Gastroesophageal sphincter (tissue), 4 donors: ENCODE measurements at regions not wholly inside any gene's neighbourhood (a gene's known extent, or its start where the extent isn't known, plus 50 kb on each side); places are given as distances from the start of the nearest gene placed in this dataset.
"Not testable (repeated sequence)": the region's sequence is repeated elsewhere in the genome, so short reads cannot be mapped to it uniquely, and the experiment has no call there.

ENCODE experiments used
- ATAC-seq: fragments of 150-250 bp; one replicate; pipeline ENCODE4 v1.9.1; 2016; ENCODE audit warnings: mild to moderate bottlenecking, moderate library complexity
- H3K27ac ChIP-seq, 4 donors: fragments of 200-600 bp; sonication (generic) in 3 of 4; 1 replicate in 3 of 4; 2 replicates in 1 of 4; pipeline ENCODE4 v1.5.1; 2016 to 2019
- H3K27me3 ChIP-seq: fragments of 200-600 bp; sonication (generic); one replicate; pipeline ENCODE4 v1.5.1; 2019
- H3K36me3 ChIP-seq, 2 donors: fragments of 200-600 bp; sonication (generic); one replicate each; pipeline ENCODE4 v1.5.1; 2019; ENCODE audit warnings: control low read depth in 1 of 2
- H3K4me1 ChIP-seq, 3 donors: fragments of 200-600 bp; sonication (generic); 1 replicate in 2 of 3; 2 replicates in 1 of 3; pipeline ENCODE4 v1.5.1; 2016 to 2019; ENCODE audit warnings: control low read depth in 2 of 3
- H3K4me3 ChIP-seq, 2 donors: fragments of 200-600 bp; sonication (generic); one replicate each; pipeline ENCODE4 v1.5.1; 2019; ENCODE audit warnings: mild to moderate bottlenecking in 1 of 2, moderate library complexity in 1 of 2
- H3K9me3 ChIP-seq, 3 donors: fragments of 200-600 bp; sonication (generic); one replicate each; pipeline ENCODE4 v1.5.1; 2017 to 2019; ENCODE audit warnings: control low read depth in 2 of 3
- CTCF ChIP-seq, 4 experiments: fragments of 200-600 bp in 2 of 4; fragments of 450-650 bp in 2 of 4; sonication (generic) in 1 of 4; IDR thresholded peaks; one replicate each; pipeline ENCODE4 v1.5.1; 2017 to 2019; ENCODE audit warnings: antibody characterized with exemption in 4 of 4, mild to moderate bottlenecking in 2 of 4, moderate library complexity in 2 of 4
- EP300 ChIP-seq: sonication (generic); formaldehyde crosslinking; IDR thresholded peaks from one replicate; pipeline ENCODE4 v1.6.1; 2017; ENCODE audit warnings: antibody characterized with exemption, mild to moderate bottlenecking
- POLR2A ChIP-seq, 2 donors: fragments of 450-650 bp; IDR thresholded peaks; one replicate each; pipeline ENCODE4 v1.6.1; 2017; ENCODE audit warnings: antibody characterized with exemption in 2 of 2, mild to moderate bottlenecking in 2 of 2, moderate library complexity in 1 of 2
- POLR2AphosphoS5 ChIP-seq: sonication (generic); formaldehyde crosslinking; IDR thresholded peaks from one replicate; pipeline ENCODE4 v1.6.1; 2017; ENCODE audit warnings: antibody characterized with exemption
- WGBS, 2 donors: methylation state at CpG; one replicate each; pipeline ENCODE4 v1.1.5; 2018; ENCODE audit warnings: low coverage in 1 of 2; 5-methylcytosine and 5-hydroxymethylcytosine counted together

- H3K27ac ChIP-seq: no peak overlapping the region
- no peaks in the 10 kb centered on the region for H3K36me3 ChIP-seq
- no peak overlapping the region for H3K4me3 ChIP-seq
- 25 to 51% methylated on average over 1 to 3 of the region's 6 CpGs for WGBS, 2 donors
- ATAC-seq: no peak
- no peaks in the 10 kb centered on the region for H3K9me3 ChIP-seq
- peaks cover 6% of the 10 kb centered on the region for H3K27me3 ChIP-seq
- H3K4me1 ChIP-seq: peaks cover 0 to 7% (median 0%) of the 10 kb centered on the region in 3 donors
- TF ChIP-seq POLR2A (IDR thresholded peaks at IDR 0.05) (no peak), CTCF (IDR thresholded peaks at IDR 0.05) (no peak), EP300 (no peak), POLR2AphosphoS5 (no peak)
Measured at GRCh38 chr17:56727876-56728617, 105.7 kb downstream of the C17orf67 start.

GRCh38 chr17:56731096-56731495 is 102.6 kb downstream of the C17orf67 start:
- not testable (repeated sequence) for ATAC-seq, H3K27ac ChIP-seq, H3K36me3 ChIP-seq, H3K27me3 ChIP-seq, H3K4me3 ChIP-seq, H3K4me1 ChIP-seq, H3K9me3 ChIP-seq
- 65 to 86% methylated on average over 4 to 5 of the region's 5 CpGs for whole genome bisulfite sequencing, 2 donors

DNA sequence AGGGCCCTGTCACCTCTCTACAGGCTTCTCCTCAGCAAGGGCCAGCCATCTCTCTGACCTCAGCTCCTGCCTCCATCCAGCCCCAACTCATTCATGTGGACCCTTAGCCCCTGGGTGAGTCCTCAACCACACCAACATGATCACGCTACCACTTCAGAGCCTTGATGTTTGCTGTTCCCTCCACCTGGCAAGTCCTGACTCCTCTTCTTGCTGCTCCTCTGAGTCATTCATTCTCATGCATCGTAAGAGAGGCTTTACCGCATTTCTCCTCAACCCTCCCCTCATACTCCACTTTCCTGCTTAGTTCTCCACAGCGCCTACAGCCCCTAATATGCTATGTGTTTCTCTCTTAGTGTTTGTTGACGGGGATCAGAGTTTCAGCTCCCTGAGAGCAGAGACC is 99.9 kb downstream of the C17orf67 start:
- Histone ChIP-seq H3K9me3 (no peaks in the 10 kb centered on the region), H3K36me3 (no peaks in the 10 kb centered on the region), H3K4me1 (no peaks in the 10 kb centered on the region), H3K4me3 (no peak overlapping the region), H3K27me3 (peaks cover 9% of the 10 kb centered on the region), H3K27ac (no peak overlapping the region)
- no peak for ATAC-seq
- no peak for TF ChIP-seq CTCF (IDR thresholded peaks at IDR 0.05)
- TF ChIP-seq POLR2A (IDR thresholded peaks at IDR 0.05): no peak
- TF ChIP-seq POLR2AphosphoS5: no peak
- no peak for TF ChIP-seq EP300
- WGBS, 2 donors: 88 to 92% methylated on average over 4 to 5 of the region's 5 CpGs

- no peak for TF ChIP-seq CTCF (IDR thresholded peaks at IDR 0.05)
- TF ChIP-seq POLR2A (IDR thresholded peaks at IDR 0.05): no peak
- TF ChIP-seq EP300: no peak
- no peak for TF ChIP-seq POLR2AphosphoS5
- peaks cover 9% of the 10 kb centered on the region for H3K27me3 ChIP-seq
- WGBS, 2 donors: 74 to 93% methylated on average over 3 to 6 of the region's 6 CpGs
- no peak overlapping the region for H3K4me3 ChIP-seq
- H3K4me1 ChIP-seq: no peaks in the 10 kb centered on the region
- ATAC-seq: no peak
- no peaks in the 10 kb centered on the region for H3K36me3 ChIP-seq
- no peaks in the 10 kb centered on the region for H3K9me3 ChIP-seq
- no peak overlapping the region for H3K27ac ChIP-seq
Measured at GRCh38 chr17:56735842-56736241, 97.9 kb downstream of the C17orf67 start.

GRCh38 chr17:56737421-56738161 is 96.1 kb downstream of the C17orf67 start:
- no peak for TF ChIP-seq POLR2AphosphoS5
- no peak for TF ChIP-seq POLR2A (IDR thresholded peaks at IDR 0.05)
- no peak for TF ChIP-seq EP300
- TF ChIP-seq CTCF (IDR thresholded peaks at IDR 0.05): no peak
- H3K27me3 ChIP-seq: peaks cover 9% of the 10 kb centered on the region
- WGBS, 2 donors: 50 to 87% methylated on average over 3 to 14 of the region's 22 CpGs
- no peak overlapping the region for H3K27ac ChIP-seq
- ATAC-seq: no peak
- no peak overlapping the region for H3K4me3 ChIP-seq
- H3K36me3 ChIP-seq: no peaks in the 10 kb centered on the region
- H3K4me1 ChIP-seq: no peaks in the 10 kb centered on the region
- no peaks in the 10 kb centered on the region for H3K9me3 ChIP-seq
